ENCODE measurements at regions not wholly inside any gene's neighbourhood (a gene's known extent, or its start where the extent isn't known, plus 50 kb on each side); places are given as distances from the start of the nearest gene placed in this dataset.

GRCh38 chrX:34299451-34299967, 167.4 kb upstream of the FAM47A start:
- no peak for TF ChIP-seq CTCF (IDR thresholded peaks at IDR 0.05)
- WGBS, 2 donors = 38 to 58% methylated on average over 2 of the region's 2 CpGs
- no peaks in the 10 kb centered on the region for H3K36me3 ChIP-seq
- no peaks in the 10 kb centered on the region for H3K9me3 ChIP-seq
- no peaks in the 10 kb centered on the region for H3K4me1 ChIP-seq
- ATAC-seq (no peak), FAIRE-seq (no peak), DNase-seq (no peak)
- intact Hi-C loops (cut with DNase I) = loop anchor here in 1 of 3 donors (10.0 kb wide), 1 partner anchor 865 kb away; no protein-coding TSS in a partner anchor
- H3K27ac ChIP-seq = no peak overlapping the region
- H3K4me3 ChIP-seq = no peak overlapping the region
- peaks cover 0 to 16% (median 0%) of the 10 kb centered on the region in 4 donors for H3K27me3 ChIP-seq

GRCh38 chrX:34294665-34295064, 162.6 kb upstream of the FAM47A start:
- H3K9me3 ChIP-seq = no peaks in the 10 kb centered on the region
- no peaks in the 10 kb centered on the region for H3K27me3 ChIP-seq
- H3K27ac ChIP-seq = no peak overlapping the region
- DNase-seq (no peak), ATAC-seq (no peak), FAIRE-seq (no peak)
- H3K4me1 ChIP-seq = no peaks in the 10 kb centered on the region
- intact Hi-C loops (cut with DNase I) = loop anchor here in 1 of 3 donors (10.0 kb wide), 1 partner anchor 860 kb away; no protein-coding TSS in a partner anchor
- H3K36me3 ChIP-seq = no peaks in the 10 kb centered on the region
- WGBS, 2 donors = 84 to 86% methylated on average over 6 of the region's 6 CpGs
- TF ChIP-seq CTCF (IDR thresholded peaks at IDR 0.05) = no peak
- no peak overlapping the region for H3K4me3 ChIP-seq

- peaks cover 0 to 9% (median 0%) of the 10 kb centered on the region in 4 donors for H3K27me3 ChIP-seq
- H3K4me1 ChIP-seq = no peaks in the 10 kb centered on the region
- no peaks in the 10 kb centered on the region for H3K9me3 ChIP-seq
- TF ChIP-seq CTCF (IDR thresholded peaks at IDR 0.05) = no peak
- no peaks in the 10 kb centered on the region for H3K36me3 ChIP-seq
- no peak overlapping the region for H3K4me3 ChIP-seq
- 4 to 8% methylated on average over 2 of the region's 2 CpGs for WGBS, 2 donors
- no peak overlapping the region for H3K27ac ChIP-seq
- DNase-seq (no peak), FAIRE-seq (peak; percentile 26), ATAC-seq (no peak)
- intact Hi-C loops (cut with DNase I) = no loop called here
Observed at GRCh38 chrX:34288782-34289181, 156.7 kb upstream of the FAM47A start.

- intact Hi-C loops (cut with DNase I) = no loop called here
- Histone ChIP-seq H3K27ac (no peak overlapping the region), H3K36me3 (no peaks in the 10 kb centered on the region), H3K4me1 (no peaks in the 10 kb centered on the region), H3K4me3 (no peak overlapping the region), H3K27me3 (peaks cover 0 to 4% (median 0%) of the 10 kb centered on the region in 4 donors), H3K9me3 (no peaks in the 10 kb centered on the region)
- WGBS, 2 donors = 56 to 65% methylated on average over 5 of the region's 5 CpGs
- no peak for FAIRE-seq
- no peak for DNase-seq
- no peak for TF ChIP-seq CTCF (IDR thresholded peaks at IDR 0.05)
- ATAC-seq = no peak
Observed at GRCh38 chrX:34279866-34280560, 147.9 kb upstream of the FAM47A start.

GRCh38 chrX:34275699-34276098, 143.6 kb upstream of the FAM47A start:
- Histone ChIP-seq H3K27ac (no peak overlapping the region), H3K9me3 (no peaks in the 10 kb centered on the region), H3K4me1 (no peaks in the 10 kb centered on the region), H3K36me3 (no peaks in the 10 kb centered on the region), H3K27me3 (peaks cover 0 to 14% (median 1%) of the 10 kb centered on the region in 4 donors), H3K4me3 (no peak overlapping the region)
- DNase-seq = no peak
- no peak for FAIRE-seq
- no peak for TF ChIP-seq CTCF (IDR thresholded peaks at IDR 0.05)
- intact Hi-C loops (cut with DNase I) = no loop called here
- ATAC-seq = no peak
- whole genome bisulfite sequencing, 2 donors = 4 to 11% methylated on average over 1 of the region's 1 CpG

Data from pancreas (tissue), 10 donors.